C4-2B (cell line): ENCODE measurements at regions not wholly inside any gene's neighbourhood (a gene's known extent, or its start where the extent isn't known, plus 50 kb on each side); places are given as distances from the start of the nearest gene placed in this dataset.

Experiments used
- CTCF ChIP-seq: fragments of 450-650 bp; conservative IDR thresholded peaks from 2 replicates; pipeline ENCODE4 v1.5.1; 2017; ENCODE audit warnings: mild to moderate bottlenecking
- ZFX ChIP-seq: fragments of 450-650 bp; IDR thresholded peaks from 2 replicates; pipeline ENCODE4 v1.6.1; 2017

- TF ChIP-seq ZFX (no peak), CTCF (no peak)
Observed at GRCh38 chr10:3412071-3412582, 239.5 kb upstream of the PITRM1 start.
